PC-3 (cell line): ENCODE measurements at regions not wholly inside any gene's neighbourhood (a gene's known extent, or its start where the extent isn't known, plus 50 kb on each side); places are given as distances from the start of the nearest gene placed in this dataset.

ENCODE experiments used
- CTCF ChIP-seq: fragments of 300-600 bp; sonication (generic); conservative IDR thresholded peaks from 2 replicates; pipeline ENCODE4 v1.5.1; 2017; ENCODE audit warnings: antibody characterized with exemption, low read depth, mild to moderate bottlenecking, low read length
- EZH2 ChIP-seq: fragments of 300-600 bp; sonication (generic); IDR thresholded peaks from one replicate; pipeline ENCODE4 v1.6.1; 2017; ENCODE audit warnings: antibody characterized with exemption, mild to moderate bottlenecking, low read length; ENCODE audit not compliant: unreplicated experiment
- EZH2phosphoT487 ChIP-seq: fragments of 300-600 bp; sonication (generic); IDR thresholded peaks from 2 replicates; pipeline ENCODE4 v1.6.1; 2018; ENCODE audit warnings: mild to moderate bottlenecking, antibody characterized with exemption, low read length, borderline replicate concordance

DNA sequence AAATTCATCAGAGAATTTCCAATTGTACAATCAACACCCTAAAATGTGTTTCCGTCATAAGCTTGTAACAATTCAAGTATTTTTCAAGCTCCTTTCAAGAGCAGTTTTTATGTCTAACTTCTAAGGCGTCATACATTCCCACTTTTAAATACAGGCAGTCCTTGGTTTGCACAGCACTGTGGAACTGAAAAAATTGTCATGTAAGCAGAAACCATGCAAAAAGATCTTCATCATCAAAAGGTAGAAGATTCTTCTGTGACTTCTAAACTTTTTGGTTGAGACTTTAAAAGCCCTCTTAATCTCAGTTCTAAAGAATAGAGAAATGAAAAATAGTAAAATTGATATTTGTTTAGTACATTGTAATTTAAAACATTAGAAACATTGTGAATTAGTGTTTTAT lies 315.6 kb downstream of the TPBG start:
- TF ChIP-seq CTCF = no peak
- TF ChIP-seq EZH2phosphoT487 = no peak
- TF ChIP-seq EZH2 = no peak
